Stimulated activated naive CD8-positive, alpha-beta T cell treated with anti-CD3 and anti-CD28 coated beads, Interleukin-15, Interleukin-2, amounts not matched to agents 100 U/mL and 50 U/mL, for 24 hours (primary cell): ENCODE measurements at regions not wholly inside any gene's neighbourhood (a gene's known extent, or its start where the extent isn't known, plus 50 kb on each side); places are given as distances from the start of the nearest gene placed in this dataset.

ENCODE experiments used
- ATAC-seq: fragments of 150-1000 bp; cut with Tn5 transposase; one replicate; pipeline ENCODE4 v1.10.0; 2021
- DNase-seq: peaks from one replicate; pipeline ENCODE4 v3.0.0; 2021

GRCh38 chr2:66691031-66691965 is 256.4 kb downstream of the MEIS1 start:
- DNase-seq = no peak
- ATAC-seq = no peak

- DNase-seq = no peak
- ATAC-seq = no peak
These were observed 257.7 kb downstream of the MEIS1 start for GRCh38 chr2:66692521-66693054.

- DNase-seq (no peak), ATAC-seq (no peak)
These were observed 258.4 kb downstream of the MEIS1 start for GRCh38 chr2:66693076-66693965.

GRCh38 chr2:66694087-66694860 is 259.3 kb downstream of the MEIS1 start:
- DNase-seq = no peak

GRCh38 chr2:66695226-66695735 is 260.4 kb downstream of the MEIS1 start:
- DNase-seq (no peak), ATAC-seq (no peak)

More at GRCh38 chr2:66694087-66694860, 259.3 kb downstream of the MEIS1 start:
- no peak for ATAC-seq

GRCh38 chr2:66696374-66696773 is 261.4 kb downstream of the MEIS1 start:
- DNase-seq = no peak
- ATAC-seq = no peak

GRCh38 chr2:66696886-66697285 is 262.0 kb downstream of the MEIS1 start:
- ATAC-seq (no peak), DNase-seq (no peak)

GRCh38 chr2:66697366-66697765 is 262.4 kb downstream of the MEIS1 start:
- no peak for ATAC-seq
- DNase-seq = no peak

GRCh38 chr2:66698091-66698490 is 263.2 kb downstream of the MEIS1 start:
- DNase-seq (no peak), ATAC-seq (no peak)

GRCh38 chr2:66698576-66699239 is 263.8 kb downstream of the MEIS1 start:
- no peak for ATAC-seq
- no peak for DNase-seq

- no peak for DNase-seq
- ATAC-seq = no peak
These were observed 264.5 kb downstream of the MEIS1 start for GRCh38 chr2:66699416-66699792.

- DNase-seq = no peak
- ATAC-seq = no peak
These were observed 265.1 kb downstream of the MEIS1 start for GRCh38 chr2:66699793-66700676.

GRCh38 chr2:66700677-66701066 is 265.7 kb downstream of the MEIS1 start:
- ATAC-seq = no peak
- no peak for DNase-seq

- DNase-seq = no peak
- no peak for ATAC-seq
These were observed 266.3 kb downstream of the MEIS1 start for GRCh38 chr2:66701251-66701650.

- DNase-seq (no peak), ATAC-seq (no peak)
These were observed 266.7 kb downstream of the MEIS1 start for GRCh38 chr2:66701656-66702055.

- no peak for DNase-seq
- no peak for ATAC-seq
These were observed 267.4 kb downstream of the MEIS1 start for GRCh38 chr2:66702301-66702700.

- no peak for ATAC-seq
- DNase-seq = no peak
These were observed 269.9 kb downstream of the MEIS1 start for GRCh38 chr2:66704786-66705185.

- ATAC-seq = no peak
- DNase-seq = no peak
These were observed 279.7 kb downstream of the MEIS1 start for GRCh38 chr2:66714610-66715009.

GRCh38 chr2:66717218-66717905 is 282.4 kb downstream of the MEIS1 start:
- DNase-seq (no peak), ATAC-seq (no peak)

- DNase-seq = no peak
- ATAC-seq = no peak
These were observed 283.0 kb downstream of the MEIS1 start for GRCh38 chr2:66717973-66718372.
